Glutamatergic neuron (in vitro differentiated cells): ENCODE measurements at regions not wholly inside any gene's neighbourhood (a gene's known extent, or its start where the extent isn't known, plus 50 kb on each side); places are given as distances from the start of the nearest gene placed in this dataset.

Experiments used
- DNase-seq: peaks from one replicate; pipeline ENCODE4 v3.0.0; 2022
- H3K27ac Mint-ChIP-seq: one replicate; pipeline ENCODE4 v1.8.0; 2020; ENCODE audit warnings: mild to moderate bottlenecking, mixed read lengths, inconsistent platforms; ENCODE audit not compliant: unreplicated experiment
- H3K27me3 Mint-ChIP-seq: one replicate; pipeline ENCODE4 v1.8.0; 2020; ENCODE audit warnings: mild to moderate bottlenecking, moderate library complexity, mixed read lengths, inconsistent platforms; ENCODE audit not compliant: unreplicated experiment
- H3K36me3 Mint-ChIP-seq: one replicate; pipeline ENCODE4 v1.8.0; 2020; ENCODE audit warnings: mild to moderate bottlenecking, mixed read lengths, inconsistent platforms; ENCODE audit not compliant: unreplicated experiment
- H3K4me1 Mint-ChIP-seq: one replicate; pipeline ENCODE4 v1.8.0; 2020; ENCODE audit warnings: mild to moderate bottlenecking, low read depth, mixed read lengths, inconsistent platforms; ENCODE audit not compliant: unreplicated experiment
- H3K4me3 Mint-ChIP-seq: one replicate; pipeline ENCODE4 v1.8.0; 2020; ENCODE audit warnings: mild to moderate bottlenecking, mixed read lengths, inconsistent platforms; ENCODE audit not compliant: unreplicated experiment
- H3K9me3 Mint-ChIP-seq: one replicate; pipeline ENCODE4 v1.8.0; 2020; ENCODE audit warnings: mild to moderate bottlenecking, moderate library complexity, mixed read lengths, inconsistent platforms; ENCODE audit not compliant: unreplicated experiment
- CTCF ChIP-seq: fragments of 200-600 bp; sonication (generic); IDR thresholded peaks from one replicate; pipeline ENCODE4 v1.5.0; 2021; ENCODE audit not compliant: partially characterized antibody, unreplicated experiment

- no peak for DNase-seq
- Mint-ChIP-seq H3K4me1 (peaks cover 4% of the 10 kb centered on the region), H3K36me3 (no peaks in the 10 kb centered on the region), H3K9me3 (no peaks in the 10 kb centered on the region), H3K27ac (no peak overlapping the region), H3K27me3 (no peaks in the 10 kb centered on the region), H3K4me3 (no peak overlapping the region)
- TF ChIP-seq CTCF: no peak
These were observed 154.6 kb upstream of the NR3C1 start for GRCh38 chr5:143558048-143558447.

GRCh38 chr5:143557061-143557818 lies 153.8 kb upstream of the NR3C1 start:
- DNase-seq: no peak
- H3K4me3 Mint-ChIP-seq: no peak overlapping the region
- no peaks in the 10 kb centered on the region for H3K36me3 Mint-ChIP-seq
- H3K4me1 Mint-ChIP-seq: peaks cover 4% of the 10 kb centered on the region
- no peaks in the 10 kb centered on the region for H3K9me3 Mint-ChIP-seq
- TF ChIP-seq CTCF: no peak
- H3K27me3 Mint-ChIP-seq: no peaks in the 10 kb centered on the region
- no peak overlapping the region for H3K27ac Mint-ChIP-seq

GRCh38 chr5:143554918-143555477 lies 151.5 kb upstream of the NR3C1 start:
- DNase-seq: no peak
- H3K4me3 Mint-ChIP-seq: no peak overlapping the region

GRCh38 chr5:143554187-143554717 lies 150.8 kb upstream of the NR3C1 start:
- H3K27me3 Mint-ChIP-seq: no peaks in the 10 kb centered on the region
- no peak for TF ChIP-seq CTCF

More at GRCh38 chr5:143554918-143555477, 151.5 kb upstream of the NR3C1 start:
- peaks cover 4% of the 10 kb centered on the region for H3K4me1 Mint-ChIP-seq
- H3K9me3 Mint-ChIP-seq: no peaks in the 10 kb centered on the region
- H3K36me3 Mint-ChIP-seq: no peaks in the 10 kb centered on the region
- TF ChIP-seq CTCF: no peak
- H3K27ac Mint-ChIP-seq: no peak overlapping the region
- H3K27me3 Mint-ChIP-seq: no peaks in the 10 kb centered on the region

GRCh38 chr5:143552680-143553079 lies 149.2 kb upstream of the NR3C1 start:
- H3K36me3 Mint-ChIP-seq: no peaks in the 10 kb centered on the region
- no peak for TF ChIP-seq CTCF
- H3K4me3 Mint-ChIP-seq: no peak overlapping the region
- no peak for DNase-seq
- H3K4me1 Mint-ChIP-seq: peaks cover 4% of the 10 kb centered on the region
- H3K9me3 Mint-ChIP-seq: no peaks in the 10 kb centered on the region
- no peaks in the 10 kb centered on the region for H3K27me3 Mint-ChIP-seq
- no peak overlapping the region for H3K27ac Mint-ChIP-seq

More at GRCh38 chr5:143554187-143554717, 150.8 kb upstream of the NR3C1 start:
- no peak overlapping the region for H3K27ac Mint-ChIP-seq
- H3K36me3 Mint-ChIP-seq: no peaks in the 10 kb centered on the region
- H3K9me3 Mint-ChIP-seq: no peaks in the 10 kb centered on the region
- no peak overlapping the region for H3K4me3 Mint-ChIP-seq
- peaks cover 4% of the 10 kb centered on the region for H3K4me1 Mint-ChIP-seq
- DNase-seq: no peak
